ENCODE measurements at regions not wholly inside any gene's neighbourhood (a gene's known extent, or its start where the extent isn't known, plus 50 kb on each side); places are given as distances from the start of the nearest gene placed in this dataset.

DNA sequence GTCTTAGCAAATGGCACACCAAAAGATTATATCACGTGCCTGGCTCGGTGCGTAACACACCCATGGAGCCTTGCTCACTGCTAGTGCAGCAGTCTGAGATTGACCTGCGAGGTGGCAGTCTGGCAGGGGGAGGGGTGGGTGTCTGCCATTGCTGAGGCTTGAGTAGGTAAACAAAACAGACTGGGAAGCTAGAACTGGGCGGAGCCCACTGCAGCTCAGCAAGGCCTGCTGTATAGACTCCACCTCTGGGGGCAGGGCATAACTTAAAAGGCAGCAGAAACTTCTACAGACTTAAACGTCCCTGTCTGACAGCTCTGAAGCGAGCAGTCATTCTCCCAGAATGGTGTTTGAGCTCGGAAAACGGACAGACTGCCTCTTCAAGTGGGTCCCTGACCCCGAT lies 55.9 kb upstream of the FSHR start:
- no peak for TF ChIP-seq POLR2AphosphoS5 (IDR thresholded peaks at IDR 0.05; ENCODE audit: low read length)
- no peak for TF ChIP-seq SRF (IDR thresholded peaks at IDR 0.05; ENCODE audit: low read depth in 2 of 2, low read length in 2 of 2)
- TF ChIP-seq, protein P1, sequence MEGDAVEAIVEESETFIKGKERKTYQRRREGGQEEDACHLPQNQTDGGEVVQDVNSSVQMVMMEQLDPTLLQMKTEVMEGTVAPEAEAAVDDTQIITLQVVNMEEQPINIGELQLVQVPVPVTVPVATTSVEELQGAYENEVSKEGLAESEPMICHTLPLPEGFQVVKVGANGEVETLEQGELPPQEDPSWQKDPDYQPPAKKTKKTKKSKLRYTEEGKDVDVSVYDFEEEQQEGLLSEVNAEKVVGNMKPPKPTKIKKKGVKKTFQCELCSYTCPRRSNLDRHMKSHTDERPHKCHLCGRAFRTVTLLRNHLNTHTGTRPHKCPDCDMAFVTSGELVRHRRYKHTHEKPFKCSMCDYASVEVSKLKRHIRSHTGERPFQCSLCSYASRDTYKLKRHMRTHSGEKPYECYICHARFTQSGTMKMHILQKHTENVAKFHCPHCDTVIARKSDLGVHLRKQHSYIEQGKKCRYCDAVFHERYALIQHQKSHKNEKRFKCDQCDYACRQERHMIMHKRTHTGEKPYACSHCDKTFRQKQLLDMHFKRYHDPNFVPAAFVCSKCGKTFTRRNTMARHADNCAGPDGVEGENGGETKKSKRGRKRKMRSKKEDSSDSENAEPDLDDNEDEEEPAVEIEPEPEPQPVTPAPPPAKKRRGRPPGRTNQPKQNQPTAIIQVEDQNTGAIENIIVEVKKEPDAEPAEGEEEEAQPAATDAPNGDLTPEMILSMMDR (IDR thresholded peaks at IDR 0.05 in 2 of 3, conservative IDR thresholded peaks at IDR 0.05 in 1 of 3; ENCODE audit: control insufficient read depth in 2 of 3, extremely low read depth in 1 of 3, insufficient read depth in 1 of 3, low read depth in 3 of 3, low read length in 3 of 3): no peak
- TF ChIP-seq, protein P2, sequence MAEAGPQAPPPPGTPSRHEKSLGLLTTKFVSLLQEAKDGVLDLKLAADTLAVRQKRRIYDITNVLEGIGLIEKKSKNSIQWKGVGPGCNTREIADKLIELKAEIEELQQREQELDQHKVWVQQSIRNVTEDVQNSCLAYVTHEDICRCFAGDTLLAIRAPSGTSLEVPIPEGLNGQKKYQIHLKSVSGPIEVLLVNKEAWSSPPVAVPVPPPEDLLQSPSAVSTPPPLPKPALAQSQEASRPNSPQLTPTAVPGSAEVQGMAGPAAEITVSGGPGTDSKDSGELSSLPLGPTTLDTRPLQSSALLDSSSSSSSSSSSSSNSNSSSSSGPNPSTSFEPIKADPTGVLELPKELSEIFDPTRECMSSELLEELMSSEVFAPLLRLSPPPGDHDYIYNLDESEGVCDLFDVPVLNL (IDR thresholded peaks at IDR 0.05; ENCODE audit: low read depth, low read length): no peak
- no peak for TF ChIP-seq POLR2A (IDR thresholded peaks at IDR 0.05; ENCODE audit: low read depth, low read length)
- no peak for TF ChIP-seq RFX5 (IDR thresholded peaks at IDR 0.05; ENCODE audit: low read depth, low read length)
- TF ChIP-seq ZNF24 (IDR thresholded peaks at IDR 0.05): no peak
